Thyroid gland (tissue), 4 donors: ENCODE measurements at regions not wholly inside any gene's neighbourhood (a gene's known extent, or its start where the extent isn't known, plus 50 kb on each side); places are given as distances from the start of the nearest gene placed in this dataset.

Experiments
- CTCF ChIP-seq, 6 experiments: fragments of 200-600 bp in 3 of 6; fragments of 450-650 bp in 3 of 6; sonication (generic) in 3 of 6; IDR thresholded peaks; one replicate each; pipeline ENCODE4 v1.5.1; 2016 to 2019; ENCODE audit warnings: antibody characterized with exemption in 6 of 6, mild to moderate bottlenecking in 2 of 6, inconsistent platforms in 1 of 6, moderate library complexity in 1 of 6
- POLR2A ChIP-seq, 2 donors: fragments of 450-650 bp; IDR thresholded peaks; one replicate each; pipeline ENCODE4 v1.6.1; 2017; ENCODE audit warnings: antibody characterized with exemption in 2 of 2, mild to moderate bottlenecking in 2 of 2, moderate library complexity in 1 of 2

GRCh38 chr18:59048378-59048777 is 91.3 kb upstream of the SEC11C start:
- TF ChIP-seq POLR2A (IDR thresholded peaks at IDR 0.05) (no peak), CTCF (IDR thresholded peaks at IDR 0.05) (no peak)
